Kidney (tissue), 13 donors: ENCODE measurements at regions not wholly inside any gene's neighbourhood (a gene's known extent, or its start where the extent isn't known, plus 50 kb on each side); places are given as distances from the start of the nearest gene placed in this dataset.
"Not testable (repeated sequence)": the region's sequence is repeated elsewhere in the genome, so short reads cannot be mapped to it uniquely, and the experiment has no call there.

ENCODE experiments used
- DNase-seq, 5 donors: peaks; one replicate each; pipeline ENCODE4 v3.0.0-alpha.2; 2013 to 2020
- FAIRE-seq: peaks from 2 replicates; lab custom pipeline; 2012; peaks lifted over from hg19 to GRCh38; lab: Jason Lieb, UNC
- H3K27ac ChIP-seq, 2 donors: one replicate each; pipeline ENCODE4 v1.7.0; 2013; ENCODE audit warnings: low read depth in 2 of 2, low read length in 2 of 2, inconsistent platforms in 1 of 2
- H3K27me3 ChIP-seq: one replicate; pipeline ENCODE4 v1.7.1; 2013; ENCODE audit warnings: low read length, inconsistent platforms; ENCODE audit not compliant: control insufficient read depth, insufficient read depth
- H3K36me3 ChIP-seq, 3 donors: one replicate each; pipeline versions ENCODE4 v1.7.0 to v1.7.1; 2013; ENCODE audit warnings: low read length in 3 of 3, control low read depth in 1 of 3, inconsistent platforms in 1 of 3; ENCODE audit not compliant: insufficient read depth in 3 of 3, control insufficient read depth in 2 of 3
- H3K4me1 ChIP-seq, 3 donors: one replicate each; pipeline versions ENCODE4 v1.7.0 to v1.7.1; 2013; ENCODE audit warnings: low read length in 3 of 3, inconsistent platforms in 1 of 3, low read depth in 1 of 3; ENCODE audit not compliant: control insufficient read depth in 2 of 3, insufficient read depth in 2 of 3
- H3K4me3 ChIP-seq, 3 donors: one replicate each; pipeline versions ENCODE4 v1.7.0 to v1.8.1; 2013; ENCODE audit warnings: low read length in 3 of 3, control low read depth in 1 of 3, inconsistent platforms in 1 of 3
- H3K9ac ChIP-seq, 3 donors: one replicate each; pipeline versions ENCODE4 v1.7.0 to v1.7.1; 2013; ENCODE audit warnings: low read length in 3 of 3, control low read depth in 1 of 3, inconsistent platforms in 1 of 3
- H3K9me3 ChIP-seq, 3 donors: one replicate each; pipeline versions ENCODE4 v1.7.0 to v1.7.1; 2013; ENCODE audit warnings: low read length in 3 of 3, control low read depth in 1 of 3, inconsistent platforms in 1 of 3; ENCODE audit not compliant: control insufficient read depth in 2 of 3, insufficient read depth in 1 of 3
- intact Hi-C: fragments of 100-400 bp; cut with DNase I; formaldehyde crosslinking; loops from one replicate; pipeline ENCODE4 v1.11.1; 2022
- TF ChIP-seq, protein P1 (sequence below): IDR thresholded peaks from 3 replicates; pipeline ENCODE4 v1.5.1; 2012; ENCODE audit warnings: mild to moderate bottlenecking, moderate library complexity, borderline replicate concordance; ENCODE audit not compliant: insufficient read depth; ENCODE audit errors: extremely low read depth
- donor health status: control.
- donor health status: control.
- donor health status: control.
- donor health status: control.
- donor health status: control.
- donor health status: DM: yes; HTN: yes; CAD: no.
- donor health status: Normal renal cell carcinoma (clear cell type).

- FAIRE-seq: no peak
- H3K9ac ChIP-seq: no peak overlapping the region
- intact Hi-C loops: no loop called here
- no peak overlapping the region for H3K4me3 ChIP-seq
- TF ChIP-seq, protein P1, sequence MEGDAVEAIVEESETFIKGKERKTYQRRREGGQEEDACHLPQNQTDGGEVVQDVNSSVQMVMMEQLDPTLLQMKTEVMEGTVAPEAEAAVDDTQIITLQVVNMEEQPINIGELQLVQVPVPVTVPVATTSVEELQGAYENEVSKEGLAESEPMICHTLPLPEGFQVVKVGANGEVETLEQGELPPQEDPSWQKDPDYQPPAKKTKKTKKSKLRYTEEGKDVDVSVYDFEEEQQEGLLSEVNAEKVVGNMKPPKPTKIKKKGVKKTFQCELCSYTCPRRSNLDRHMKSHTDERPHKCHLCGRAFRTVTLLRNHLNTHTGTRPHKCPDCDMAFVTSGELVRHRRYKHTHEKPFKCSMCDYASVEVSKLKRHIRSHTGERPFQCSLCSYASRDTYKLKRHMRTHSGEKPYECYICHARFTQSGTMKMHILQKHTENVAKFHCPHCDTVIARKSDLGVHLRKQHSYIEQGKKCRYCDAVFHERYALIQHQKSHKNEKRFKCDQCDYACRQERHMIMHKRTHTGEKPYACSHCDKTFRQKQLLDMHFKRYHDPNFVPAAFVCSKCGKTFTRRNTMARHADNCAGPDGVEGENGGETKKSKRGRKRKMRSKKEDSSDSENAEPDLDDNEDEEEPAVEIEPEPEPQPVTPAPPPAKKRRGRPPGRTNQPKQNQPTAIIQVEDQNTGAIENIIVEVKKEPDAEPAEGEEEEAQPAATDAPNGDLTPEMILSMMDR: no peak
- no peaks in the 10 kb centered on the region for H3K36me3 ChIP-seq
- no peak for DNase-seq
- no peaks in the 10 kb centered on the region for H3K9me3 ChIP-seq
- no peaks in the 10 kb centered on the region for H3K27me3 ChIP-seq
- H3K27ac ChIP-seq: no peak overlapping the region
- H3K4me1 ChIP-seq: no peaks in the 10 kb centered on the region
Measured at GRCh38 chr13:59312776-59313175, 851.0 kb downstream of the DIAPH3 start.

DNA sequence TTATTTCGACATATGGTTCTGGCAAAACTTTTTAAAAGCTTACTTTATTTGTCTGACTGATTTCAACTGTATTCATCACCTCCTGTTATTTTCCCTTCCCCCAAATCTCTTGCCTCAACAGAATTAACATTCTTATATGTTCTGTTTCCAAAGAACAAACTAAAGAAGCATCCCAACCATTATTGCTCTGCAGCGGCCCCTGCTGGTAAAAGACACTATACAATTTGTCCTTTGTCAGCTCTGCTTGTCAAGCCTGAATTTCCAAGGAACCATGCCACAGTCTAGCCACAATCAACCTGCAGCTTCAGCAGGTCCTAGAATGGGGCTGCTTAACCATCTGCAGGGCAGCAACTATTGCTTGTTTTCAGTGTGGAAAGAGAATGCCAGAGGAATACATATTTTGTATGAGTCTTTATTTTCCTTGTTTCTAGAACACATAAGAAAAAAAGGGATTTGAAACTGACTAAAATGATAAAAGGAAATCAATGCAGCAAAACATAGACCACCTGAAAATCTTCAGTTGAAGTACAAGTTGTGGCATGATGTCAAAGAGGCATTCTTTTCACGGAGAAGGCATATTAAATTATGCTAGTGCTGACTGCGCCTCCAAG, 845.3 kb downstream of the DIAPH3 start:
- Histone ChIP-seq H3K27ac (no peak overlapping the region), H3K4me3 (no peak overlapping the region), H3K36me3 (no peaks in the 10 kb centered on the region), H3K27me3 (no peaks in the 10 kb centered on the region), H3K9ac (no peak overlapping the region), H3K4me1 (no peaks in the 10 kb centered on the region), H3K9me3 (no peaks in the 10 kb centered on the region)
- FAIRE-seq (peak; percentile 77), DNase-seq (peak; percentile 76 to 96 (median 85))
- intact Hi-C loops: no loop called here
- TF ChIP-seq, protein P1: peak; percentile 62

GRCh38 chr13:59319276-59319675, 844.5 kb downstream of the DIAPH3 start:
- H3K4me3 ChIP-seq: no peak overlapping the region
- no peaks in the 10 kb centered on the region for H3K36me3 ChIP-seq
- DNase-seq (no peak), FAIRE-seq (no peak)
- no peak overlapping the region for H3K9ac ChIP-seq
- no peaks in the 10 kb centered on the region for H3K27me3 ChIP-seq
- H3K9me3 ChIP-seq: no peaks in the 10 kb centered on the region
- H3K4me1 ChIP-seq: no peaks in the 10 kb centered on the region
- intact Hi-C loops: no loop called here
- no peak overlapping the region for H3K27ac ChIP-seq
- TF ChIP-seq, protein P1: no peak

DNA sequence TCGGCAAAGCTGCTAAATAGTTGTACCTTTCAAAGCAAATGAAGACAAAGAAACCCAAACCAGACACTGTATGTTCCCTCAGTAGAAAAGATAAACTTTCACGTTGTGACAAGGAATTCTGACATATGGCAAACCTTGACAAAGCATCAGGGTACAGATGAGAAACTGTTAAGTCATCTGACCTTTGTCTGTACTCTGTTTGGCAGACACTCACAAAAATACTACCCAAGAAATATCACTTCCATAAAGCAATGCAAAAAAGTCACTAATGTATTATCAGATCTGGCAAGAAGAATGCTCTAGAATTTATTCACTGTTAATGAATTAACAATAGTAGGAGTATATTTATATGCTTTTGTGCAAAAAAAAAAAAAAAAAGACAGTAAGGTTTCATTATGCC, 843.7 kb downstream of the DIAPH3 start:
- DNase-seq: no peak
- Histone ChIP-seq H3K4me1 (no peaks in the 10 kb centered on the region), H3K4me3 (no peak overlapping the region), H3K27me3 (no peaks in the 10 kb centered on the region), H3K27ac (no peak overlapping the region), H3K9ac (no peak overlapping the region), H3K9me3 (no peaks in the 10 kb centered on the region), H3K36me3 (no peaks in the 10 kb centered on the region)
- intact Hi-C loops: no loop called here
- TF ChIP-seq, protein P1: no peak
- no peak for FAIRE-seq

- FAIRE-seq, H3K36me3 ChIP-seq, DNase-seq, H3K27me3 ChIP-seq, H3K4me1 ChIP-seq, H3K27ac ChIP-seq, H3K4me3 ChIP-seq, H3K9ac ChIP-seq, intact Hi-C loops, H3K9me3 ChIP-seq: not testable (repeated sequence)
Measured at GRCh38 chr13:59324401-59324800, 839.3 kb downstream of the DIAPH3 start.
